A673 (cell line): ENCODE measurements at regions not wholly inside any gene's neighbourhood (a gene's known extent, or its start where the extent isn't known, plus 50 kb on each side); places are given as distances from the start of the nearest gene placed in this dataset.
A peak's percentile ranks its signal among the peaks of the same experiment; 100 is the strongest.

Experiments used
- BruUV-seq: library from RNA; stranded (reverse); fragments of 400-500 nt; replicated peaks from 2 replicates; lab custom pipeline; 2021; lab: Mats Ljungman, UMichigan
- CTCF ChIA-PET: fragments of 300-600 bp; sonication (Branson Sonifier 250); formaldehyde crosslinking; loops from one replicate; lab custom pipeline; 2022; ENCODE audit warnings: antibody characterized with exemption; lab: Charles Lee
- POLR2A ChIA-PET: fragments of 300-600 bp; sonication (Branson Sonifier 250); formaldehyde crosslinking; loops from one replicate; lab custom pipeline; 2022; ENCODE audit warnings: antibody characterized with exemption; ENCODE audit not compliant: low non-redundant PET; lab: Charles Lee
- DNase-seq: peaks from one replicate; pipeline ENCODE4 v3.0.0-alpha.2; 2015; ENCODE audit warnings: low spot score
- H3K27ac ChIP-seq: fragments of 200-600 bp; sonication (generic); 2 replicates; pipeline ENCODE4 v1.5.1; 2016; ENCODE audit warnings: mixed run types, low read depth, mild to moderate bottlenecking, mixed read lengths, antibody characterized with exemption, low read length; ENCODE audit not compliant: poor library complexity, severe bottlenecking
- H3K27me3 ChIP-seq: fragments of 200-600 bp; sonication (generic); replicated peaks from 2 replicates; pipeline ENCODE4 v1.6.1; 2017; ENCODE audit warnings: mixed run types, low read depth, mild to moderate bottlenecking, mixed read lengths, antibody characterized with exemption, low read length; ENCODE audit not compliant: insufficient read depth, poor library complexity
- H3K36me3 ChIP-seq: fragments of 200-600 bp; sonication (generic); 2 replicates; pipeline ENCODE4 v1.6.1; 2016; ENCODE audit warnings: mixed run types, mild to moderate bottlenecking, mixed read lengths, antibody characterized with exemption, low read length; ENCODE audit not compliant: insufficient read depth, poor library complexity, severe bottlenecking
- H3K4me1 ChIP-seq: fragments of 200-600 bp; sonication (generic); 2 replicates; pipeline ENCODE4 v1.6.1; 2017; ENCODE audit warnings: mixed run types, mild to moderate bottlenecking, mixed read lengths, antibody characterized with exemption, low read length; ENCODE audit not compliant: insufficient read depth, poor library complexity, severe bottlenecking
- H3K4me3 ChIP-seq: fragments of 200-600 bp; sonication (generic); 2 replicates; pipeline ENCODE4 v1.5.1; 2016; ENCODE audit warnings: low read depth, mixed run types, mild to moderate bottlenecking, mixed read lengths, low read length; ENCODE audit not compliant: poor library complexity, severe bottlenecking
- H3K9me3 ChIP-seq: fragments of 200-600 bp; sonication (generic); 2 replicates; pipeline ENCODE4 v1.6.1; 2016; ENCODE audit warnings: mixed run types, low read depth, mild to moderate bottlenecking, mixed read lengths, antibody characterized with exemption, low read length; ENCODE audit not compliant: poor library complexity, severe bottlenecking
- CTCF ChIP-seq: fragments of 300-800, 200-600 bp; sonication (generic); conservative IDR thresholded peaks from 2 replicates; pipeline ENCODE4 v1.5.1; 2017; ENCODE audit warnings: low read depth, mild to moderate bottlenecking, antibody characterized with exemption, low read length, moderate library complexity, mixed read lengths
- EZH2 ChIP-seq: fragments of 200-600 bp; sonication (generic); IDR thresholded peaks from 2 replicates; pipeline ENCODE4 v1.6.1; 2017; ENCODE audit warnings: borderline replicate concordance, low read depth, mild to moderate bottlenecking, mixed read lengths, antibody characterized with exemption, low read length; ENCODE audit not compliant: poor library complexity, severe bottlenecking
- intact Hi-C: fragments of 100-400 bp; cut with micrococcal nuclease; formaldehyde crosslinking; loops from one replicate; pipeline ENCODE4 v1.10.0; 2022; ENCODE audit not compliant: unreplicated experiment

- TF ChIP-seq EZH2 (no peak), CTCF (no peak)
- Histone ChIP-seq H3K9me3 (peaks cover 12% of the 10 kb centered on the region), H3K36me3 (no peaks in the 10 kb centered on the region), H3K4me3 (no peak overlapping the region), H3K27ac (no peak overlapping the region), H3K4me1 (peaks cover 14% of the 10 kb centered on the region), H3K27me3 (no peaks in the 10 kb centered on the region)
- no TSS peak for BruUV-seq
- no peak for DNase-seq
- intact Hi-C loops: no loop called here
- ChIA-PET CTCF (no interaction called here), POLR2A (no interaction called here)
These were observed 578.0 kb upstream of the NOX3 start for GRCh38 chr6:156033598-156033997.

- no peak overlapping the region for H3K4me3 ChIP-seq
- intact Hi-C loops: no loop called here
- TF ChIP-seq CTCF: no peak
- TF ChIP-seq EZH2: no peak
These were observed 575.9 kb upstream of the NOX3 start for GRCh38 chr6:156031516-156031915.

GRCh38 chr6:156030053-156030452, 574.4 kb upstream of the NOX3 start:
- no TSS peak for BruUV-seq
- peaks cover 21% of the 10 kb centered on the region for H3K9me3 ChIP-seq
- H3K4me1 ChIP-seq: peaks cover 20% of the 10 kb centered on the region
- no peak overlapping the region for H3K4me3 ChIP-seq
- POLR2A ChIA-PET: no interaction called here
- no peaks in the 10 kb centered on the region for H3K27me3 ChIP-seq
- peak overlapping the region; percentile 81 for H3K27ac ChIP-seq
- DNase-seq: no peak
- H3K36me3 ChIP-seq: no peaks in the 10 kb centered on the region
- intact Hi-C loops: no loop called here
- CTCF ChIA-PET: no interaction called here
- no peak for TF ChIP-seq EZH2
- TF ChIP-seq CTCF: no peak

More at GRCh38 chr6:156031516-156031915, 575.9 kb upstream of the NOX3 start:
- ChIA-PET POLR2A (no interaction called here), CTCF (no interaction called here)
- peaks cover 12% of the 10 kb centered on the region for H3K9me3 ChIP-seq
- no TSS peak for BruUV-seq
- H3K4me1 ChIP-seq: peaks cover 20% of the 10 kb centered on the region
- no peak overlapping the region for H3K27ac ChIP-seq
- DNase-seq: no peak
- no peaks in the 10 kb centered on the region for H3K36me3 ChIP-seq
- H3K27me3 ChIP-seq: no peaks in the 10 kb centered on the region
